Kidney epithelial cell (primary cell): ENCODE measurements at regions not wholly inside any gene's neighbourhood (a gene's known extent, or its start where the extent isn't known, plus 50 kb on each side); places are given as distances from the start of the nearest gene placed in this dataset.

Source experiments
- DNase-seq: peaks from one replicate; pipeline ENCODE4 v3.0.0-alpha.2; 2010; ENCODE audit warnings: low read depth
- H3K27me3 ChIP-seq: 2 replicates; pipeline ENCODE4 v1.6.0; 2011; ENCODE audit warnings: low read length; ENCODE audit not compliant: control insufficient read depth, insufficient read depth
- H3K36me3 ChIP-seq: 2 replicates; pipeline ENCODE4 v1.5.1; 2011; ENCODE audit warnings: low read length; ENCODE audit not compliant: control insufficient read depth, insufficient read depth
- H3K4me3 ChIP-seq: 2 replicates; pipeline ENCODE4 v1.5.1; 2011; ENCODE audit warnings: low read depth, mild to moderate bottlenecking, control low read depth, low read length
- CTCF ChIP-seq: IDR thresholded peaks from 2 replicates; pipeline ENCODE4 v1.5.1; 2011; ENCODE audit warnings: mild to moderate bottlenecking, moderate library complexity, low read length, control low read depth, inconsistent platforms; ENCODE audit not compliant: insufficient read depth, poor library complexity, severe bottlenecking

- TF ChIP-seq CTCF, result no peak
- Histone ChIP-seq H3K27me3 (no peaks in the 10 kb centered on the region), H3K4me3 (no peak overlapping the region), H3K36me3 (no peaks in the 10 kb centered on the region)
- no peak for DNase-seq
These were observed 244.2 kb downstream of the PIK3R1 start for GRCh38 chr5:68459810-68460139.

GRCh38 chr5:68460147-68460798 is 244.7 kb downstream of the PIK3R1 start:
- no peak overlapping the region for H3K4me3 ChIP-seq
- DNase-seq, result peak; percentile 14
- H3K36me3 ChIP-seq, result no peaks in the 10 kb centered on the region
- TF ChIP-seq CTCF, result peak; percentile 56
- no peaks in the 10 kb centered on the region for H3K27me3 ChIP-seq

- Histone ChIP-seq H3K27me3 (no peaks in the 10 kb centered on the region), H3K36me3 (no peaks in the 10 kb centered on the region), H3K4me3 (no peak overlapping the region)
- no peak for DNase-seq
- no peak for TF ChIP-seq CTCF
These were observed 248.1 kb downstream of the PIK3R1 start for GRCh38 chr5:68463606-68464005.

GRCh38 chr5:68464424-68464823 is 248.9 kb downstream of the PIK3R1 start:
- TF ChIP-seq CTCF, result no peak

GRCh38 chr5:68465133-68465532 is 249.6 kb downstream of the PIK3R1 start:
- no peak for TF ChIP-seq CTCF
- Histone ChIP-seq H3K36me3 (no peaks in the 10 kb centered on the region), H3K27me3 (no peaks in the 10 kb centered on the region), H3K4me3 (no peak overlapping the region)
- DNase-seq, result no peak

More at GRCh38 chr5:68464424-68464823, 248.9 kb downstream of the PIK3R1 start:
- DNase-seq, result peak; percentile 67
- no peak overlapping the region for H3K4me3 ChIP-seq
- no peaks in the 10 kb centered on the region for H3K36me3 ChIP-seq
- no peaks in the 10 kb centered on the region for H3K27me3 ChIP-seq

- no peak for DNase-seq
- no peak for TF ChIP-seq CTCF
- Histone ChIP-seq H3K36me3 (no peaks in the 10 kb centered on the region), H3K4me3 (no peak overlapping the region), H3K27me3 (no peaks in the 10 kb centered on the region)
These were observed 250.5 kb downstream of the PIK3R1 start for GRCh38 chr5:68465934-68466551.
